Lung microvascular endothelial cell (primary cell): ENCODE measurements at regions not wholly inside any gene's neighbourhood (a gene's known extent, or its start where the extent isn't known, plus 50 kb on each side); places are given as distances from the start of the nearest gene placed in this dataset.
A peak's percentile ranks its signal among the peaks of the same experiment; 100 is the strongest.

Experiments used
- DNase-seq, 2 donors: peaks; one replicate each; pipeline versions ENCODE4 v3.0.0 to v3.0.0-alpha.2; 2010; ENCODE audit warnings: low read depth in 2 of 2

DNA sequence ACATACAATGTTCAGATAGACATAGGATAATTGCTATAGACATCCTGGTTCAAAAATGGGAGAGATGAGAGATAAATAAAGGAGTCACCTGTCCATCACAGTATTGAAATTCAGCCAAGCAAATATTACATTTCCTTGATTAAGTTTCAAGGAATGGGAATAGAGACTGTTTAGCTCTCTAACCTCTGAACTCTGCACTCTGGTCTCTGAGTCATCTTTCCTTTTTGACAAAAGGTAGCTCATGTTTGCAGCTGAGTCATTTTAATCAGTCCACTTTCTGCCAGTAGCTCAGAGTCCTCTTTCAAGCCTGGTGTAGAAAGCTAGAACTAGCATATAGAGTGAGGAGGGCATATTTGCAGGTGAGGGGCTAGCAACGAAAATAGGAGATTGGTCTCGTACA lies 51.4 kb upstream of the GJA8 start:
- peak; percentile 52 to 80 for DNase-seq

DNA sequence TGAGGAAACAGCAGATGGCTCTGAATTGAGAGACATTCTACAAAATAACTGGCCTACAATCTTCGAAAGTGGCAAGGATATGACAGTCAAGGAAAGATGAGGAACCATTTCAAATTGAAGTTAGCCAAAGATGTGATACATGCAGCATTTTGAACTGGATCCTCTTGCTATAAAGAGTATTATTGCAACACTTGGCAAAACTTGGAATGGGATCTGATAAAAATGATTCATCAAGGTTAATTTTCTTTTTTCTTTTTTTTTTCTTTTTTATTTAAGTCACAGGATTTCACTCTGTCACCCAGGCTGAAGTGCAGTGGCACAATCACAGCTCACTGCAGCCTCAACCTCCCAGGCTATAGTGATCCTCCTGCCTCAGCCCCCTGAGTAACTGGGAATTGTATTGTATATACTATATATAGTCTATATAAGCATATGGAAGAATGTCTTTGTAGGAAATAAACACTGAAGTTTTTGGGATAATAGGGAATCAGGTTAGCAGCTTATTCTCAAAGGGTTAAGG lies 49.8 kb upstream of the GJA8 start:
- DNase-seq, result no peak
